ENCODE measurements at regions not wholly inside any gene's neighbourhood (a gene's known extent, or its start where the extent isn't known, plus 50 kb on each side); places are given as distances from the start of the nearest gene placed in this dataset.
A peak's percentile ranks its signal among the peaks of the same experiment; 100 is the strongest.
"Not testable (repeated sequence)": the region's sequence is repeated elsewhere in the genome, so short reads cannot be mapped to it uniquely, and the experiment has no call there.

DNA sequence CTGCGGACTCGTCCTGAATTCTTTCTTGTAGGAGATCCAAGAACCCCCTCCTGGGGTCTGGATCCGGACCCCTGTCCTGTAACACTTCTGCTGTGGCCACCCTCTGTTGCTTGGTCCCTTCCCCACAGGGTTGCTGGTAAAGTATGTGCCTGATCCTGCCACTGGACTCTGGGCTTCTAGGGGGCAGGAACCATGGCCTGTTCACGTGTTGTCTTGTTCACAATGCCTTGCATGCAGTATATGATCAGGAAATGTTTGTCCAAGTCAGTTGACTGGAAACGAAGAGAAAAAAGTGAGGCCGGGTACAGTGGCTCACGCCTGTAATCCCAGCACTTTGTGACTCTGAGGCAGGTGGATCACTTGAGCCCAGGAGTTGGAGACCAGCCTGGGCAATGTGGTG lies 139.3 kb upstream of the ALDH1B1 start:
- no peak for DNase-seq

DNA sequence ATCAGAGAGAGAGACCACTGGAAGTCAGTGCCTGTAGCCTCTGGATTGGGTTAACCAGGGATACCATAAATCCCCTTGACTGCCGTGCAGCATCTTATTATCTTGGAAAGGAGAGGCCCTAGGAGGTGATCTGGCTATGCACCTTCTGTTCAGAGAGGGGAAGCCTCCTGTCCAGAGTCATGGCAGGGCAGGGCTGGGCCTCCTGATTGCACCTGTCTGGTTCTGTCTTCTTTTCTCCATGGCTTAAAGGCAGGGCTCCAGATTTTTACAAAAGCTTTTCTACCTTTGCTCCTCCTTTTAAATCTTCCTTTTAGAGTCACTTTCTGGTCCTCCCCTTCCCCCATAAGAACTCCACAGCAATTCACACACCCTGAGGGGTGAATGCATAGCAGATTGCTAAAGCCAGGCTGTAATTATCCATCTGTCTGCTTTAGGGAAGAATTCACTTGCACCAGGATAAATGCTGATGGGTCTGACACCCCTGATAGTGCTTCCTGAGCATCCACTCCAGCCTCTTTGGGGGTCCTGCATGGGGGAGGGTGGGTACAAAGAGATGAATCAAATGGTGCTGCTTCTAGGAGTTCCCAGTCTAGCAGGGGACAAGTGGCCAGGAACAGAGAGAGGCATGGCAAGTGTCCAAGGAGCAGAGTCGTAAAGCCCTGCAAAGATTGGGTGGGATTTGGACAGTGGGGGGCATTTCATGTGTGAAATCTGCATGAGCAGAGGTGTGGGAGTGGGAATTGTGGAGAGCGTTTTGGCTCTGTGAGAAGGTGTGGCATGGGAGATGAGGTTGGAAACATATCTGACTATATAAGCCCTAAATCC lies 141.3 kb upstream of the ALDH1B1 start:
- DNase-seq, result no peak

DNA sequence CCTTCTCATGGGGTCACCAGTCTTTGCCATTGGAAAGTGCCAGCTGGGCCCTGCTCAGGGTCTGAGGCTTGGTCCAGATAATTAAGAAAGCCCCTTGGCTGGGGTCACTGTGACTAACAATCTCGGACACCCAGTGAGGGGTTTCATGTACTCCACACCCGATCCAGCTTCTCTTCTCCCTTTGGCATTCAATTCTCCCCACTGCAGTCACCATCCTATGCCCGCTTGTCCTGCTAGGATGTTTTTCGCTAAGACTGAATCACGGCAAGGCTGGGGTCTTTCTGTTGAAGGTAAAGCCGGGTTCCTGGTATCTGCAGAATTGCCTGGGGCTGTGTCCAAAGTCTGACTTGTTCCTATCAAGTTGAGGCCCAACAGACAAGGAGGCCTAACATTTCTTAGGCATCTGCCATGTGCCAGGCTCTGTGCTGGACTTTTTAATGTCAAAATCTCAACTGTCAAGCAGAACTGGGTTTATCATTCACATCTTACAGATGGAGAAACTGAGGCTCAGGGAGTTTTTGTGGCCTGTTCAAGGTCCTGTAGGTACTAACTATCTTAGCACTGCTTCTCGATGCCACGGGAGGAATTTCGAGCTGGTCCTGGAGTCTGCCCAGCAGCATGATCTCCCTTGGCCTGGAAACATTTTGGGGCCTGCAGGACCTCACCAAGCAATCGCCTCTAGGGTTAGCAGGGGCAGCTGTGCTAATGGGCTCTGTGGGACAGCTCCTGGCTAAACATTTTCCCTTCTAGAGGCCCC lies 142.0 kb upstream of the ALDH1B1 start:
- DNase-seq, result no peak

DNA sequence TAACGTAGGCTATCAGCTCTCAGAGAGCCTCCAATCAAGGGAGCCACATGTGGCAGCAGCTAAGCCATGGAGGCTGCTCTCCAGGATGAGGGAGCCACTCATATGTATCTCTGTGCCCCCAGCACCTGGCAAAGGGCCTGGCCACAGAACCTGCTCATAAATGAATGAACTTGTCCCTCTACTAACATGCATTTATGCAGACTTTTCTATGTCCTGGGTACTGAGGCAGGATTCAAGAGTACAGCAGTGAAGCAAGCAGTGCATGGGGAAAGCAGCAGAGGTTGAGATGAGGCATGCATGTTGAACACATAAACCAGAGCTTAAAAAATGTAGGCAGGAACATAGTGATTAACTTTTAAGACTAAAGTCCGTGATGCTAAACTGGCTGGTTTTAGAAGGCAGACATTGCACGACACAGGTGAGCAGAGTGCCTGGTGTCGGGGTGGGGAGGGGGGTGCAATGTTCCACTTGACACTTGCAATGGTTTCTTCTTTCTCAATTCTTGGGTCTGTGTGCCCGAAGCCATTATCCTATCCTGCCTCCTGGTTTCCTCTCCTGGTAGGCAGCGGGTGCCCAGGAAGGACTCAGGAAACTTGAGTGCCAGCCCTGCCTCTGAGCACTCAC lies 142.8 kb upstream of the ALDH1B1 start:
- no peak for DNase-seq

DNA sequence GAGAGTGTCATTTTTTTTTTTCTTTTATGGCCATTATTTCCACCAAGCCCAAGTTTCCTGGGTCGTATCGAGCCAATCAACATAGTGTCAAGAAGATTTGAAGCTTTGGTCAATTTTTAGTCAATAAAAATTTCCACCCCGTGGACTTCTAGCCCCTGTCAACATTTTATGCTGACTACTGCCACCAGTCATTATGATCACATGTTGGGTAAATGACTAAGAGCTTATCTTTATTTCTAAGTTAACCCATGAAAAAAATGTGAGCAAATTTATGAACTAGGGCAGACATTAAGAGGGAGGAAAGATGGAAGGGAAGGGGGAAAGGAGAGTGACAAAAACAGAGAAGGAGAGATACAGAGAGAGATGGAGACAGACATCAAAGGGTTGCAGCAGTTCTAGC lies 143.5 kb upstream of the ALDH1B1 start:
- no peak for DNase-seq

DNA sequence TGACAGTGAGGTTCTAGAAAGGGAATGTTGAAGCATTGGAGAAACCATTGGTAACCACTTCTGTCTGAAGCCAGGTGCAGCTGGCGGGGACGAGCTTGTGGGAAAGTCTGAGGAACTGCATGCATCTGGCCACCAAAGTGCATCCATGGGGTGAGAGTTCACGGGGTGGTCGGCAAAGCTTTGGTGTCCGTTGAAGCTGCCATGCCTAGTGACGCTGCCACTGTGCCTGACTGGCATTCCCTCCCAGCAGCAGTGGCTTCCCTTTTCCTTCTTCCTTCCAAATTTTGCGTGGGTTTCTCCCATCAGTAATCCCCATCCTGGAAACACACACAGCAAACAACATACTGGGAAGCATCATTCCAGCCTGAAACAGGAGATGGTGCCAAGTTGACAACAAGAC lies 145.7 kb upstream of the ALDH1B1 start:
- no peak for DNase-seq

DNA sequence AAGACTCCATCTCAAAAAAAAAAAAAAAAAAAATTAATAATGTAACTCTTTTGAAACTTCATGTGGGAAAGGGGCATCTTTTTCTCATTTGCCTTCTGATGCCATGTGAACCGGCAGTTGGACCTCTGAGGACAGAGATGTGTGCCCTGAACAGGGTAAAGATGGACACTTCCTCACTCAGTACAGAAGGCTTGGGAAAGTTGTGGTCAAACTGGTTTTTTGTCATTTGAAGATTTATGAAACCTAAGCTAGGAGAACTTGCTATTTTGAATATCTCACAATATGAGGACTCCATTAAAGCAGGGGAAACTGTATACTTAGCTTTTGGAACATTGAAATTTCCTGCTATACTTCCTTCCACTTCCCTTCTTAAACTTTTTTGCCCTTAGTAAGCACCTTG lies 147.5 kb upstream of the ALDH1B1 start:
- DNase-seq, result no peak

DNA sequence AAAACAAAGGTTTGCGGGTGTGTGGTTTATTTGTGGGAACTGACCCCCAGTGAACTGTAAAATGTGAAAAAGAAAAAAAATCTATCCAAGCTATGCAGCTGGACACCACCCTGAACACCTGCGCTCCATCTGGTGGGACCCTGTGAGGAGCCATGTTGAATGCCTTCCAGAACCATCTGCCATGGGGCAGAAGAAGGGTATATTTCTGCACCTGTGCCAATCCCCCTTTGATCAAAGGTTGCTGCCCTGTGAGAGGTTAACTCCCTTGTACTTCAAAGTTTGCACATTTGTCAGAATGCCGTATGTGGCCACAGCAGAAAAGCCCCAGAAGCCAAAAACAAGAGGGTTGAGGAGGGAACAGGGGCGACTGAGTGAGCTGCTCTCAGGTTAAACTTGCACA lies 148.5 kb upstream of the ALDH1B1 start:
- DNase-seq, result peak; percentile 80

DNA sequence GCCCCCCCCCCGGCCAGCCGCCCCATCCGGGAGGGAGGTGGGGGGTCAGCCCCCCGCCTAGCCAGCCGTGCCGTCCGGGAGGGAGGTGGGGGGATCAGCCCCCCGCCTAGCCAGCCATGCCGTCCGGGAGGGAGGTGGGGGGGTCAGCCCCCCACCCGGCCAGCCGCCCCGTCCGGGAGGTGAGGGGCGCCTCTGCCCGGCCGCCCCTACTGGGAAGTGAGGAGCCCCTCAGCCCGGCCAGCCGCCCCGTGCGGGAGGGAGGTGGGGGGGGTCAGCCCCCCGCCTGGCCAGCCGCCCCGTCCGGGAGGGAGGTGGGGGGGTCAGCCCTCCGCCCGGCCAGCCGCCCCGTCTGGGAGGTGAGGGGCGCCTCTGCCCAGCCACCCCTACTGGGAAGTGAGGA lies 150.4 kb upstream of the ALDH1B1 start:
- DNase-seq, result not testable (repeated sequence)

DNA sequence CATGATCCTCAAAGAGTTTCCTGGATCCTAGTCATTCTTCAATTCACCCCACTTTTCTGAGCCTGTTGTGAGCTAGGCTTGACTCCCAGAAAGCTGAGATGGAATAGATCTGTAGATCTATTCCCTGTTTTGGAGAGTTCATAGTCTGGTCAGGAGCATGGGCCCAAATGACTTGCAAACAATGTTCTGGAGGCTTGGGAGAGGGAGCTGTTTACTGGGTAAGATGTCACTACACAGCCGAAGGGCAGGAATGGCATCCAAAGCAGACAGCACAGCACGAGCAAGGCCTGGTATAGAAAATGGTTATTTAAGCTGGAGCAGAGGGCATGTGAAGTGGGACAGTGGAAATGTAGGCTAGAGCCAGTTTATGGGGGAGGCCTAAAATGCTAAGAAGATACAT lies 152.5 kb upstream of the ALDH1B1 start:
- no peak for DNase-seq

DNA sequence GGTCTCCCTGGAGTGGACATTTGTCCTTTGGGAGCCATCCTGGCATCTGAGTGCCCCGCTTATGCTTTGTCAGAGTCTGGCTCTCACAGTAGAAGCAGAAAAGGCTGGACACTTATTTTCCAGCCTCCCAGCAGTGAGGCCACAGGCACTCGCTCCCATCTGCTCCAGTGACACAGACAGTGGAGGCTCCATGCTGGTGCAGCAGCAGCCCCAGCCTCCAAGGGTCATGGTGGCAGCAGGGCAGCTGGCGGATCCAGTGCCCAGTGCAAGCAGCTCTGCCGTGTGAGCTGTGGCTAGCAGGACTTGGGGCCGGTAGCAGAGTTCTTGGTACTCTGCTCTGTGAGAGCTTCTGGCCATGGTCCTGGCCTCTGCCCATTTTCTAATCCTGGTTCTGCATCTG lies 157.3 kb upstream of the ALDH1B1 start:
- no peak for DNase-seq

DNA sequence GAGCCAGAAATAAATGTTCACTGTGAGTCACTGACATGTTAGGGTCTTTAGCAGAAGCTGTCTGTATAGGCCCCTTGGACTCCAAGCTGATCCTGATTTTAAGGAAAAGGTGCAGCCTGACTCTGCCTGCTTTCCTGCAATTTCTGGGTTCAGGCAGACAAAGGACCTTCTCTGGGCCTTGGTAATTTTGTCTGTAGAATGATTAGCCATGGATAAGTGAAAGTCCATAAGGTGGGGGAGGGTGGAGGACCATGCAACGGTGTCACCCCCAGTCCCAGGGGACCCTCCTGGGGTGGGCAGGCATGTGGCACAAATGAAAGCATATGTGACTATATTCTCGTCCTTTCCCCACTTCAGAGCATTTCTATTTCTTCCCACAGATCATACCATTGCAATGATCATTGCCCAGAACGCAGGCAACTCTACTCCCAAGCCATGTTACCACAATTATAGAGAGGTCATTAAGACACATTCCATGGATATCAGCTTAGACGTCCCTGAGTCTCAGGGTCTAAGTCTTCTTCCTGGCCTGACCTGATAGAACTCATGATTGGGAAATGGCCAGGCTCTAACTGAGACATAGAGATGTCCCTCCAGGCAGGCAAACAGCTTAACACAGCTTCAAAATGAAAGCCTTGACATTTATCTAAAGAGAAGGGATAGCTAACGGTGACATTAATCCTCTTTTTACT lies 157.9 kb upstream of the ALDH1B1 start:
- DNase-seq, result no peak

DNA sequence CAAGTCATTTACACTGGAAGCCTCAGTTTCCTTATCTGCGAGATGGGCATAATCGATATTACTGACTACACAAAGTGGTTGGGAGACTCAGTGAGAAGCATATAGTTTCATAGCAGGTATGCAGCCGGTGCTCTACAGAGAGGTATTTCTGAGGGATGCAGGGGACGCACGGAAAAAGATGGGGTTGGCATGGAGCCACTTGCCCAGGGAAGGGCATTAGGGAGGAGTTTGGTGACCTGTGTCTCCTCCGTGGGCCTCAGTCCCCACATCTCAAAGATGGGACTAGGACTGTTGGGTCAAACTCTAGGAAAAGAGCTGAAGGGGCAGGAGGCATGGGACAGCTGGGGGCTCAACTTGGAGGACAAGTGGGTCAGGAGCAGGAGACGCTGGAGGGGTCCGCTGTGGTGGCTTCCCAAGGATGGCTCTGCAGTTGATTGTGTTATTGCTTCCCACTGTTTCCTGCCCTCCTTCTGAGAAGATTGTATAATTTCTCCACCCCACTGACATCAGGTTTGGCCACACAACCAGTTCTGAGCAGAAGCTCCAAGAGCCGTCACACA lies 158.6 kb upstream of the ALDH1B1 start:
- no peak for DNase-seq

DNA sequence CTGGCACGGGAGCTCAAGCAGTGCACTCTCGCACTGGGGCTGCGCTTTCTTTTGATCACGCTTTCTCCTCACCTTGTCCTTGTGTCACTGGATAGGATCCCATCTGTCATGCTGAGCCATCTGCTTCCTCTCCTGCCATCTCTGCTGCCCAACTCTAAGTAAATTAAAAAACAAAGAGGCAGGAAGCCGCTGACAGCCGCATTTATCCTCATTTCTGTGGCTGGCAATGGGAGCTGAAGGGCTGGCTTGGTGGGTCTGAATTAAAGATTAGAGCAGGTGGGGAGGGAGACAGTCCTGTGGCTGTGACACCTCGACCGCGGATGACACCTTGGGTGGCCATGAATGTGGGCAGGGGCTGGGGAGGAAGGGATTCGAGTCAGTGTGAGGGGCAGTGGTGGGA lies 159.2 kb upstream of the ALDH1B1 start:
- DNase-seq, result peak; percentile 14

DNA sequence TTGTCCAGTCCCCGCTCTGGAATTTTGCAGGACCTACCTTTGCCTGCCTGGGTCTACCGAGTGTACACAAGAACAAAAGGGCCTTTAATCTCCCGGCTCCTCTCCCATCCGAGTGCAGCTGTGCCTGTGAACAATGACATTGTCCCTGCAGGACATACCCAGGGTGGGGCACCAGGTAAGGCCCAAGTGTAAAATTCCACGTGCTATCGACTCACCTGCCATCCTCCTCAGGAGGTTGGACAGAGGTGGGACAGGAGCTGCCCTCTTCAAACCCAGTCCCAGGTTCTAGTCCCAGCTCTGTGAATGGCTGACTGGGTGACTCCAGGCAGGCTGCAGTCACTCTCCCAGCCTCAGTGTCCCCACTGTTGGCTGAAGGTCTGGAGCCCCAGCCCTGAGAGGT lies 159.6 kb upstream of the ALDH1B1 start:
- DNase-seq, result no peak

DNA sequence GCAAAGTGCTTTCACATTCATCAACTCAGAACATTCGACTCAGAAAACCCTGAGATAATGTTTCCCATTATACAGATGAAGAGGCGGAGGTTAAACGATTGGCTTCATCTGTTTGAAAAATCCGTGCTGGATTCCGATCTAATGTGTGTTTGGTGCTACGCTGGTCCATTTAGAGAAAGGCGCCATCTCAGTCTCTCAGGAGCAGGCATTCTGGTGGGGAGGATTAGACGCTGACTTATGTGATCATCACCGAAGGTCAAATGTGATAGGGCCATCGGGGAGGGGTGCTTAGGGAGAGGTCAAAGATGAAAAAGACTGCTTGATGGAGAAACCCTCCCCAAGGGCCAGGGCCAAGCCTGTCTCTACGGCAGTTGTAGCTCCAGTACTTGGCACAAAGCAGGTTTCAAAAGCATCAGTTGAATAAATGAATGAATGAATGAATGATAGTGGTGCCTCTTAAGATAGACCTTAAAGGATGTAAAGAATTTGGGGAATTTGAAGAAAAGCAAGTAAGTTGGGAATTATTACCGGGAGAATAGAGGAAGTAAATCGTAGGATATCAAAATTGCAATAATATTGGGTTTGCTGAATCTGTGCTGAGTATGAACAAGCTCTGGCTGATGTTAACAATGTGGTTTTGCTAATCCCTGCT lies 160.6 kb upstream of the SHB start:
- no peak for DNase-seq

DNA sequence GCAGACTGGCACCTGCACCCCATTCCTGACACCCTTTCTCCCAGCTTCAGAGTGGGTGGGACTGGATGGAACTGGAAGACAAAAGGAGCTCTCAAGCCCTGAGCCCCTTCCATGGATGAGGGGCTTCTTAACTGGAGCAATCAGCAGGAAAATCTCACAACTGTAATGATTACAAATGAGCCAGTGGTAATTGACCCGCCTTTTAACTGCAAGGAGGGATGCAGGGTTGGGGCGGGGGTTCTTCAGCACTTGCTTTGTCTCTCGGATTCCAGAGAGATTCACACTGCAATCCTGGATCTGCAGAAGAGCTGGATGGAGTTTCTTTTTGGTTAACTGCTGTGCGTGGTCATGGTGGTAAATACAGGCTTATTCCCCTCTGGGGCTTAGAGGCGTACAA lies 160.1 kb upstream of the SHB start:
- no peak for DNase-seq

DNA sequence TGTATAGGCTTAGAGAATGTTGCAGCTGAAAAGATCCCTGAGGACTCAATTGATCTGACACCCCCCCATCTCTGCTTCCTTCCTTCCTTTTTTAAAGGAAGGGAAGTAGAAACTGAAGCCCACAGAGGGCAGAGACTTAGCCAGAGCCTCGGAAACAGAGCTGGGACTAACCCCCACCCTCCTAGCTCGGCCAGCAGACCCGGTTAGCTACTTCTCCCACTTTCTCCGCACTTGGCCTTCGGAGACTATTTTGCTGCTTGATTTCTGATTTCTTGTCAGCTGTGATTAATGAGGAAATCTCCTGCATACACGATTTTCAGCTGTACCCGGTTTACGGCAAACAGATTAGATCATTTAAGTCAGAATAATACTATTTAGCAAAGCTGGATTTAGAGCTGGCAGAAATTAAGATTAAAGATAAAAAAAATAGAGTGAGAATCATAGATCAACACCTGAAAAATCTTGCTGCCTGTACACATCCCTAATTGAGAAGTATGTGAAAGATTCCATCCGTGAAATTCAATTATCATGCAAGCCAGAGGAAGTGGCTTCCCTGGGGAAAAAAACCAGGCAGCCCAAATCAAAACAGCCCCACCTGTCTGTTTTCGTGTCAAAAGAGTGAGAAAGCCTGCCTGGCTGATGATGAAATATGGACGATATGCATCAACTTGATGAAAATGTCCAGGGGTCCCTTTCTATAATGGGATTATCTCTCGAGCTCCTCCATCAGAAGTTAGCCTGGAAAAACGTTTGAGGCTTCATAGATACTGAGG lies 159.5 kb upstream of the SHB start:
- no peak for DNase-seq

DNA sequence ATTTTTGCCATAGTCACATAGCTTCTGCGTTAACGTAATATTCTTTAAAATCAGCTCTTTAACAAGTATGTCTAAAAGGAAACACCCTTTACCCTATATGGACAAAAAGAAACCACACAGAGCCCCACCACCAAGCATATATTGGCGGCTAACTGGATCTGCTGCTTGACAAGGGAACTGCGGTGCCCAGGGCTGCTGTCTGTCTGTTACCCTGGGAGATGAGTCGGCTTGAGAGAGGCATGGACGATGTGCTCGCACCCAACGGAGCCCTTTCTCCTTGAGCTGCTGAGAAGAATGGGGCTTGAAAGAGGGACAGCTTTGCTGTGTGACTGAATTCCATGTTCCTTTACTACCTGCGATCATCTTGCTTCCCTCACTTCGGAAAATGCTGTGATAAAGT lies 158.6 kb upstream of the SHB start:
- peak; percentile 45 for DNase-seq

DNA sequence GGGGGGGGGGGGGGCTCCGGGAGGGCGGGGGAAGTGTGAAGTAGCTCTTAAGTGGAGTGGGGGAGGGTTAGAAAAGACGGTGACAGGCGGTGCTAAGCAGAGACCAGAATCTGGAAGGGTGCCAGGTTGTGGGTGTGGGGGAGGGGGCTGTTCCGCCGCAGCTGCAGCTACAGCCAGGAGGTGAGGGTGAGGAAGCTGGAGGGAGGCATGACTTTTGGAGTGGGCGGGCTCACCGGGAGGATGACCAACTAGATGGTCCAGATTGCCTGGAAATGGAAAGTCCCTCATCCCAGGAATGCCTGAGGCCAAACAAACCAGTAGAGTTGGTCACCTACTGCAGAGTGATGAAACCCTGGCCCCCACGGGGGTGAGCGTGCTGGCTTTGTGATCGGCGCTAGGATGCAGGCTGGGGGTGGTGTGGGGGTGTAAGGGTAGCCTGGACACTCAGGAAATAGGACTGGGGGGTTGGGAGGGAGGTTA lies 158.1 kb upstream of the SHB start:
- peak; percentile 94 for DNase-seq

DNA sequence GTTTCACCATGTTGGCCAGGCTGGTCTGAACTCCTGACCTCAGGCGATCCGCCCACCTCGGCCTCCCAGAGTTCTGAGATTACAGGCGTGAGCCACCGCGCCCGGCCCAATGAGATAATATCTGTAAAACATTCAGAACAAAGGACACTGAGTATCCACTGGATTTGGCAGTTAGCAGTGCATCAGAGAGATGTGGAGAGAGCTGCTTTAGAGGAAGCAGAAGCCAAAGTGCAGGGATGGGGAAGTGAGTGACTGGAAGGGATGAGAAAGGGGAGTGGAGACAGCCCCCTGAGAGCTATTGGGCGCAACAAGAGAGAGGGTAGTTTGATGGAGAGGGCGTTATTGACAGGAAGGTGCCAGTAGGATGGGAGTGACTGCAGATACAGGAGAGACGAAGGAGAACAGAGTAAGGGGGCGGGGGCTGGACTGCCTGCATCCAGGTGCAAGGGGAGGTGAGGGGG lies 157.5 kb upstream of the SHB start:
- DNase-seq, result no peak

DNA sequence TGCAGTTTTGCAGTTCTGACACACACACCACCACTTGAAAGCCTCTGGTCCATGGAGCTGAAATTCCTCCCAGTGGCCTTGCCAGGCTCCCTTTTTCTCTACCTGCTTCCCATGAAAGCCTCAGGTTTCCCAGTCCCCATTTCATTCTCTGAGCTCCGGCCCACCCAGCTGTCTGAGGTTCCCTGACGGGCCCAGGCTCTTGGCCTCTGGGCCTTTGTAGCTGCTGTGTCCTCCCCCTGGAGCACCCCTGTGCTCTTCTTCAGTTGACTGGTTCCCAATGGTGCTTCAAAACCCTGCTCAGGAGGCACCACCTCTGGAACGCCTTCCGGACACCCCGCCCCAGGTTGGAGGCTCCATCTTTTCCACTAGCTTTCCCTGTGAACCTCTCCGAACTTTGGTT lies 155.9 kb upstream of the SHB start:
- DNase-seq, result no peak

All from RPMI8226 (cell line).